Loucy (cell line): ENCODE measurements at regions not wholly inside any gene's neighbourhood (a gene's known extent, or its start where the extent isn't known, plus 50 kb on each side); places are given as distances from the start of the nearest gene placed in this dataset.

ENCODE experiments used
- EZH2phosphoT487 ChIP-seq: fragments of 200-600 bp; IDR thresholded peaks from 2 replicates; pipeline ENCODE4 v1.6.1; 2018; ENCODE audit warnings: antibody characterized with exemption, mild to moderate bottlenecking, moderate library complexity, borderline replicate concordance
- TF ChIP-seq, protein P1 (sequence below): fragments of 200-600 bp; sonication (generic); conservative IDR thresholded peaks from 2 replicates; pipeline ENCODE4 v1.5.1; 2014; ENCODE audit warnings: mild to moderate bottlenecking, antibody characterized with exemption, low read length

DNA sequence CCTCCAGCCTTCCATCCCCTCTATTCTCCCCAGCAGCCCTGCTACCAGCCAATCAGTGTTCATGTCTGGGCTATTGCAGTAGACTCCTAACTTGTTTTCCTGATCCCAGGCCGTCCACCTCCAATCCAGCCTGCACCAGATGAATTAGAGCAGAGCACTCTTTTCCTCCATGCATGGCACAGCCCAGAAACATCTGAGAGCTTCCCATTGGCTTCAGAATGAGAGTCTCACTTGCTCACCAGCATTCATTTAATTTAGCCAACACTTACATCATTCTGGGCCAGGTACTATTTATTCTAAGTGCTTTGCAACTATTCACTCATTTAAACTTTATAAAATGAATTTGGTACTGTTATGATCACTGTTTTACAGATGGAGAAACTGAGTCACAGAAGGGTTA lies 51.4 kb upstream of the DUSP5 start:
- TF ChIP-seq, protein P1, sequence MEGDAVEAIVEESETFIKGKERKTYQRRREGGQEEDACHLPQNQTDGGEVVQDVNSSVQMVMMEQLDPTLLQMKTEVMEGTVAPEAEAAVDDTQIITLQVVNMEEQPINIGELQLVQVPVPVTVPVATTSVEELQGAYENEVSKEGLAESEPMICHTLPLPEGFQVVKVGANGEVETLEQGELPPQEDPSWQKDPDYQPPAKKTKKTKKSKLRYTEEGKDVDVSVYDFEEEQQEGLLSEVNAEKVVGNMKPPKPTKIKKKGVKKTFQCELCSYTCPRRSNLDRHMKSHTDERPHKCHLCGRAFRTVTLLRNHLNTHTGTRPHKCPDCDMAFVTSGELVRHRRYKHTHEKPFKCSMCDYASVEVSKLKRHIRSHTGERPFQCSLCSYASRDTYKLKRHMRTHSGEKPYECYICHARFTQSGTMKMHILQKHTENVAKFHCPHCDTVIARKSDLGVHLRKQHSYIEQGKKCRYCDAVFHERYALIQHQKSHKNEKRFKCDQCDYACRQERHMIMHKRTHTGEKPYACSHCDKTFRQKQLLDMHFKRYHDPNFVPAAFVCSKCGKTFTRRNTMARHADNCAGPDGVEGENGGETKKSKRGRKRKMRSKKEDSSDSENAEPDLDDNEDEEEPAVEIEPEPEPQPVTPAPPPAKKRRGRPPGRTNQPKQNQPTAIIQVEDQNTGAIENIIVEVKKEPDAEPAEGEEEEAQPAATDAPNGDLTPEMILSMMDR: no peak
- TF ChIP-seq EZH2phosphoT487: no peak
